ENCODE measurements at regions not wholly inside any gene's neighbourhood (a gene's known extent, or its start where the extent isn't known, plus 50 kb on each side); places are given as distances from the start of the nearest gene placed in this dataset.
"Not testable (repeated sequence)": the region's sequence is repeated elsewhere in the genome, so short reads cannot be mapped to it uniquely, and the experiment has no call there.

GRCh38 chr5:117731446-117731845 lies 1156.8 kb upstream of the SEMA6A start:
- Mint-ChIP-seq H3K9me3 (peaks cover 4 to 10% of the 10 kb centered on the region in 2 donors), H3K4me1 (ENCODE audit: low read depth in 2 of 2) (no peaks in the 10 kb centered on the region), H3K4me3 (no peak overlapping the region), H3K27me3 (no peaks in the 10 kb centered on the region), H3K36me3 (ENCODE audit: insufficient read depth) (no peaks in the 10 kb centered on the region), H3K27ac (no peak overlapping the region)
- ATAC-seq (replicated peaks), result no peak
- DNase-seq, result no peak

- H3K27me3 Mint-ChIP-seq; H3K9me3 Mint-ChIP-seq; H3K36me3 Mint-ChIP-seq (ENCODE audit: insufficient read depth); H3K4me1 Mint-ChIP-seq (ENCODE audit: low read depth in 2 of 2); ATAC-seq (replicated peaks); H3K4me3 Mint-ChIP-seq; H3K27ac Mint-ChIP-seq; DNase-seq: not testable (repeated sequence)
Observed at GRCh38 chr5:117720784-117721183, 1146.2 kb upstream of the SEMA6A start.

GRCh38 chr5:117719413-117719812 lies 1144.8 kb upstream of the SEMA6A start:
- H3K4me1 Mint-ChIP-seq (ENCODE audit: low read depth in 2 of 2), result no peaks in the 10 kb centered on the region
- H3K36me3 Mint-ChIP-seq (ENCODE audit: insufficient read depth), result no peaks in the 10 kb centered on the region
- peaks cover 6% of the 10 kb centered on the region in 2 donors for H3K9me3 Mint-ChIP-seq
- no peak for DNase-seq
- no peak overlapping the region for H3K4me3 Mint-ChIP-seq
- no peak overlapping the region for H3K27ac Mint-ChIP-seq
- ATAC-seq (replicated peaks), result no peak
- no peaks in the 10 kb centered on the region for H3K27me3 Mint-ChIP-seq

- no peaks in the 10 kb centered on the region for H3K27me3 Mint-ChIP-seq
- H3K36me3 Mint-ChIP-seq (ENCODE audit: insufficient read depth), result no peaks in the 10 kb centered on the region
- H3K4me3 Mint-ChIP-seq, result no peak overlapping the region
- peaks cover 7 to 20% of the 10 kb centered on the region in 2 donors for H3K9me3 Mint-ChIP-seq
- ATAC-seq (replicated peaks) (no peak), DNase-seq (no peak)
- H3K4me1 Mint-ChIP-seq (ENCODE audit: low read depth in 2 of 2), result no peaks in the 10 kb centered on the region
- H3K27ac Mint-ChIP-seq, result no peak overlapping the region
Observed at GRCh38 chr5:117713585-117714198, 1139.1 kb upstream of the SEMA6A start.

- no peaks in the 10 kb centered on the region for H3K36me3 Mint-ChIP-seq (ENCODE audit: insufficient read depth)
- H3K27ac Mint-ChIP-seq, result no peak overlapping the region
- no peaks in the 10 kb centered on the region for H3K9me3 Mint-ChIP-seq
- no peak for DNase-seq
- no peak overlapping the region for H3K4me3 Mint-ChIP-seq
- no peak for ATAC-seq (replicated peaks)
- no peaks in the 10 kb centered on the region for H3K27me3 Mint-ChIP-seq
- no peaks in the 10 kb centered on the region for H3K4me1 Mint-ChIP-seq (ENCODE audit: low read depth in 2 of 2)
Observed at GRCh38 chr5:117701062-117701461, 1126.4 kb upstream of the SEMA6A start.

- Mint-ChIP-seq H3K36me3 (ENCODE audit: insufficient read depth) (no peaks in the 10 kb centered on the region), H3K27me3 (no peaks in the 10 kb centered on the region), H3K27ac (no peak overlapping the region), H3K9me3 (no peaks in the 10 kb centered on the region), H3K4me3 (no peak overlapping the region), H3K4me1 (ENCODE audit: low read depth in 2 of 2) (no peaks in the 10 kb centered on the region)
- ATAC-seq (replicated peaks), result no peak
- DNase-seq, result no peak
Observed at GRCh38 chr5:117692606-117693005, 1118.0 kb upstream of the SEMA6A start.

GRCh38 chr5:117691081-117691870 lies 1116.7 kb upstream of the SEMA6A start:
- H3K27ac Mint-ChIP-seq, result no peak overlapping the region
- H3K36me3 Mint-ChIP-seq (ENCODE audit: insufficient read depth), result no peaks in the 10 kb centered on the region
- H3K27me3 Mint-ChIP-seq, result no peaks in the 10 kb centered on the region
- no peak for DNase-seq
- ATAC-seq (replicated peaks), result no peak
- no peak overlapping the region for H3K4me3 Mint-ChIP-seq
- H3K4me1 Mint-ChIP-seq (ENCODE audit: low read depth in 2 of 2), result no peaks in the 10 kb centered on the region
- peaks cover 0 to 2% of the 10 kb centered on the region in 2 donors for H3K9me3 Mint-ChIP-seq

- Mint-ChIP-seq H3K4me3 (no peak overlapping the region), H3K27ac (no peak overlapping the region), H3K36me3 (ENCODE audit: insufficient read depth) (no peaks in the 10 kb centered on the region), H3K4me1 (ENCODE audit: low read depth in 2 of 2) (no peaks in the 10 kb centered on the region), H3K9me3 (peaks cover 0 to 2% of the 10 kb centered on the region in 2 donors), H3K27me3 (no peaks in the 10 kb centered on the region)
- ATAC-seq (replicated peaks) (no peak), DNase-seq (no peak)
Observed at GRCh38 chr5:117690612-117691011, 1116.0 kb upstream of the SEMA6A start.

- no peaks in the 10 kb centered on the region for H3K36me3 Mint-ChIP-seq (ENCODE audit: insufficient read depth)
- H3K4me3 Mint-ChIP-seq, result no peak overlapping the region
- ATAC-seq (replicated peaks) (no peak), DNase-seq (no peak)
- H3K9me3 Mint-ChIP-seq, result peaks cover 8 to 9% of the 10 kb centered on the region in 2 donors
- H3K27me3 Mint-ChIP-seq, result no peaks in the 10 kb centered on the region
- no peak overlapping the region for H3K27ac Mint-ChIP-seq
- no peaks in the 10 kb centered on the region for H3K4me1 Mint-ChIP-seq (ENCODE audit: low read depth in 2 of 2)
Observed at GRCh38 chr5:117686926-117687325, 1112.3 kb upstream of the SEMA6A start.

- Mint-ChIP-seq H3K4me3 (no peak overlapping the region), H3K36me3 (ENCODE audit: insufficient read depth) (no peaks in the 10 kb centered on the region)
- ATAC-seq (replicated peaks), result no peak
Observed at GRCh38 chr5:117682416-117682815, 1107.8 kb upstream of the SEMA6A start.

GRCh38 chr5:117681431-117682254 lies 1107.0 kb upstream of the SEMA6A start:
- Mint-ChIP-seq H3K4me3 (no peak overlapping the region), H3K9me3 (peaks cover 5 to 17% of the 10 kb centered on the region in 2 donors), H3K27ac (no peak overlapping the region), H3K36me3 (ENCODE audit: insufficient read depth) (no peaks in the 10 kb centered on the region), H3K27me3 (no peaks in the 10 kb centered on the region), H3K4me1 (ENCODE audit: low read depth in 2 of 2) (no peaks in the 10 kb centered on the region)
- DNase-seq (no peak), ATAC-seq (replicated peaks) (no peak)

More at GRCh38 chr5:117682416-117682815, 1107.8 kb upstream of the SEMA6A start:
- no peak for DNase-seq
- Mint-ChIP-seq H3K4me1 (ENCODE audit: low read depth in 2 of 2) (no peaks in the 10 kb centered on the region), H3K27ac (no peak overlapping the region), H3K27me3 (no peaks in the 10 kb centered on the region), H3K9me3 (peaks cover 8 to 16% of the 10 kb centered on the region in 2 donors)

GRCh38 chr5:117680426-117680825 lies 1105.8 kb upstream of the SEMA6A start:
- no peaks in the 10 kb centered on the region for H3K36me3 Mint-ChIP-seq (ENCODE audit: insufficient read depth)
- no peak overlapping the region for H3K27ac Mint-ChIP-seq
- H3K9me3 Mint-ChIP-seq, result peaks cover 8 to 30% of the 10 kb centered on the region in 2 donors
- no peak overlapping the region for H3K4me3 Mint-ChIP-seq
- ATAC-seq (replicated peaks) (no peak), DNase-seq (no peak)
- no peaks in the 10 kb centered on the region for H3K4me1 Mint-ChIP-seq (ENCODE audit: low read depth in 2 of 2)
- no peaks in the 10 kb centered on the region for H3K27me3 Mint-ChIP-seq

GRCh38 chr5:117679046-117679445 lies 1104.4 kb upstream of the SEMA6A start:
- H3K4me1 Mint-ChIP-seq (ENCODE audit: low read depth in 2 of 2), result no peaks in the 10 kb centered on the region
- peaks cover 8 to 26% of the 10 kb centered on the region in 2 donors for H3K9me3 Mint-ChIP-seq
- DNase-seq (no peak), ATAC-seq (replicated peaks) (no peak)
- H3K36me3 Mint-ChIP-seq (ENCODE audit: insufficient read depth), result no peaks in the 10 kb centered on the region
- H3K27ac Mint-ChIP-seq, result no peak overlapping the region
- no peak overlapping the region for H3K4me3 Mint-ChIP-seq
- no peaks in the 10 kb centered on the region for H3K27me3 Mint-ChIP-seq
